Neural cell (in vitro differentiated cells): ENCODE measurements at regions not wholly inside any gene's neighbourhood (a gene's known extent, or its start where the extent isn't known, plus 50 kb on each side); places are given as distances from the start of the nearest gene placed in this dataset.

Experiments
- H2AFZ ChIP-seq: fragments of 200-600, 300-800 bp; sonication (generic), shearing (Covaris generic); 2 replicates; pipeline ENCODE4 v1.6.0; 2014; ENCODE audit warnings: low read depth, mild to moderate bottlenecking, antibody characterized with exemption, low read length, moderate library complexity
- H3F3A ChIP-seq: fragments of 200-600 bp; shearing (Covaris generic); 2 replicates; pipeline ENCODE4 v1.6.1; 2016; ENCODE audit warnings: mild to moderate bottlenecking, moderate library complexity, mixed read lengths, antibody characterized with exemption, low read length; ENCODE audit not compliant: insufficient read depth, poor library complexity, severe bottlenecking
- H3K27ac ChIP-seq: fragments of 200-600, 300-800 bp; sonication (generic), shearing (Covaris generic); 2 replicates; pipeline ENCODE4 v1.5.1; 2014; ENCODE audit warnings: mild to moderate bottlenecking, low read length, moderate library complexity
- H3K27me3 ChIP-seq: fragments of 300-800, 200-600 bp; sonication (generic), shearing (Covaris generic); 2 replicates; pipeline ENCODE4 v1.6.0; 2014; ENCODE audit warnings: mild to moderate bottlenecking, low read depth, low read length, moderate library complexity; ENCODE audit not compliant: insufficient read depth
- H3K36me3 ChIP-seq: fragments of 300-800, 200-600 bp; sonication (generic), shearing (Covaris generic); 2 replicates; pipeline ENCODE4 v1.5.1; 2014; ENCODE audit warnings: mild to moderate bottlenecking, antibody characterized with exemption, low read length, moderate library complexity; ENCODE audit not compliant: insufficient read depth
- H3K4me2 ChIP-seq: fragments of 300-800, 200-600 bp; sonication (generic), shearing (Covaris generic); 2 replicates; pipeline ENCODE4 v1.6.0; 2014; ENCODE audit warnings: mild to moderate bottlenecking, low read length
- H3K4me3 ChIP-seq: fragments of 300-800, 200-600 bp; sonication (generic), shearing (Covaris generic); 2 replicates; pipeline ENCODE4 v1.5.1; 2014; ENCODE audit warnings: mild to moderate bottlenecking, low read length, moderate library complexity
- H3K79me2 ChIP-seq: fragments of 200-600 bp; shearing (Covaris generic); replicated peaks from 2 replicates; pipeline ENCODE4 v1.6.0; 2014; ENCODE audit warnings: mild to moderate bottlenecking, low read length, moderate library complexity; ENCODE audit not compliant: insufficient read depth
- H3K9ac ChIP-seq: fragments of 300-800, 200-600 bp; sonication (generic), shearing (Covaris generic); 2 replicates; pipeline ENCODE4 v1.6.1; 2016; ENCODE audit warnings: mild to moderate bottlenecking, low read length, mixed read lengths
- H3K9me2 ChIP-seq: fragments of 200-600 bp; shearing (Covaris generic); 2 replicates; pipeline ENCODE4 v1.6.1; 2016; ENCODE audit warnings: mild to moderate bottlenecking, low read length, mixed read lengths; ENCODE audit not compliant: insufficient read depth
- H3K9me3 ChIP-seq: fragments of 200-600, 300-800 bp; sonication (generic), shearing (Covaris generic); 2 replicates; pipeline ENCODE4 v1.6.1; 2016; ENCODE audit warnings: mild to moderate bottlenecking, mixed run types, low read length, moderate library complexity, mixed read lengths
- H4K20me1 ChIP-seq: fragments of 200-600 bp; shearing (Covaris generic); 2 replicates; pipeline ENCODE4 v1.6.1; 2016; ENCODE audit warnings: mild to moderate bottlenecking, mixed run types; ENCODE audit not compliant: insufficient read depth
- CTCF ChIP-seq: fragments of 450-650 bp; IDR thresholded peaks from 2 replicates; pipeline ENCODE4 v1.5.1; 2014; ENCODE audit warnings: antibody characterized with exemption, mild to moderate bottlenecking, moderate library complexity; ENCODE audit not compliant: poor library complexity, severe bottlenecking
- EP300 ChIP-seq: fragments of 450-650 bp; conservative IDR thresholded peaks from 2 replicates; pipeline ENCODE4 v1.6.1; 2014; ENCODE audit warnings: antibody characterized with exemption, mild to moderate bottlenecking, moderate library complexity; ENCODE audit not compliant: poor library complexity, severe bottlenecking
- EZH2 ChIP-seq: fragments of 200-600, 300-800 bp; shearing (Covaris generic), sonication (generic); IDR thresholded peaks from 2 replicates; pipeline ENCODE4 v1.6.1; 2014; ENCODE audit warnings: antibody characterized with exemption, low read length, borderline replicate concordance, mild to moderate bottlenecking; ENCODE audit not compliant: insufficient read depth, poor library complexity, severe bottlenecking
- MXI1 ChIP-seq: fragments of 450-650 bp; conservative IDR thresholded peaks from 2 replicates; pipeline ENCODE4 v1.6.1; 2014; ENCODE audit warnings: antibody characterized with exemption, mild to moderate bottlenecking; ENCODE audit not compliant: poor library complexity, severe bottlenecking
- POLR2AphosphoS5 ChIP-seq: IDR thresholded peaks from 2 replicates; pipeline ENCODE4 v1.6.1; 2012
- RAD21 ChIP-seq: fragments of 450-650 bp; conservative IDR thresholded peaks from 2 replicates; pipeline ENCODE4 v1.6.1; 2014; ENCODE audit warnings: antibody characterized with exemption, mild to moderate bottlenecking, moderate library complexity
- REST ChIP-seq: IDR thresholded peaks from 2 replicates; pipeline ENCODE4 v1.6.1; 2012; ENCODE audit warnings: borderline replicate concordance
- SMC3 ChIP-seq: fragments of 450-650 bp; conservative IDR thresholded peaks from 2 replicates; pipeline ENCODE4 v1.6.1; 2014; ENCODE audit warnings: antibody characterized with exemption, mild to moderate bottlenecking, moderate library complexity; ENCODE audit not compliant: poor library complexity
- TAF1 ChIP-seq: IDR thresholded peaks from 2 replicates; pipeline ENCODE4 v1.6.1; 2012; ENCODE audit warnings: low read depth

- no peak for TF ChIP-seq REST
- TF ChIP-seq SMC3: no peak
- no peak for TF ChIP-seq POLR2AphosphoS5
- no peak for TF ChIP-seq EZH2
- TF ChIP-seq TAF1: no peak
- no peak for TF ChIP-seq CTCF
- TF ChIP-seq RAD21: no peak
- no peak for TF ChIP-seq MXI1
- TF ChIP-seq EP300: no peak
- no peaks in the 10 kb centered on the region for H4K20me1 ChIP-seq
- H3K36me3 ChIP-seq: no peaks in the 10 kb centered on the region
- no peak overlapping the region for H3K4me3 ChIP-seq
- H3K27me3 ChIP-seq: no peaks in the 10 kb centered on the region
- H3K9ac ChIP-seq: no peak overlapping the region
- H3K79me2 ChIP-seq: no peaks in the 10 kb centered on the region
- H3K9me3 ChIP-seq: no peaks in the 10 kb centered on the region
- H3K9me2 ChIP-seq: no peaks in the 10 kb centered on the region
- no peak overlapping the region for H3K27ac ChIP-seq
- H2AFZ ChIP-seq: no peak overlapping the region
- H3K4me2 ChIP-seq: no peak overlapping the region
- no peaks in the 10 kb centered on the region for H3F3A ChIP-seq
Measured at GRCh38 chr9:14485366-14485765, 171.4 kb upstream of the NFIB start.

- Histone ChIP-seq H3K9me2 (no peaks in the 10 kb centered on the region), H3F3A (no peaks in the 10 kb centered on the region), H2AFZ (no peak overlapping the region), H3K4me2 (no peak overlapping the region), H4K20me1 (no peaks in the 10 kb centered on the region), H3K27ac (no peak overlapping the region), H3K9me3 (no peaks in the 10 kb centered on the region), H3K36me3 (no peaks in the 10 kb centered on the region), H3K27me3 (no peaks in the 10 kb centered on the region), H3K79me2 (no peaks in the 10 kb centered on the region), H3K4me3 (no peak overlapping the region), H3K9ac (no peak overlapping the region)
- TF ChIP-seq TAF1 (no peak), RAD21 (no peak), SMC3 (no peak), EZH2 (no peak), REST (no peak), MXI1 (no peak), EP300 (no peak), CTCF (no peak), POLR2AphosphoS5 (no peak)
Measured at GRCh38 chr9:14482856-14483255, 168.9 kb upstream of the NFIB start.
